T-helper 1 cell (primary cell): ENCODE measurements at regions not wholly inside any gene's neighbourhood (a gene's known extent, or its start where the extent isn't known, plus 50 kb on each side); places are given as distances from the start of the nearest gene placed in this dataset.

Experiments
- DNase-seq, 5 donors: peaks; one replicate each; pipeline ENCODE4 v3.0.0-alpha.2; 2012 to 2020

- DNase-seq, result no peak
Observed at GRCh38 chr3:190252080-190252479, 70.2 kb downstream of the CLDN1 start.

DNA sequence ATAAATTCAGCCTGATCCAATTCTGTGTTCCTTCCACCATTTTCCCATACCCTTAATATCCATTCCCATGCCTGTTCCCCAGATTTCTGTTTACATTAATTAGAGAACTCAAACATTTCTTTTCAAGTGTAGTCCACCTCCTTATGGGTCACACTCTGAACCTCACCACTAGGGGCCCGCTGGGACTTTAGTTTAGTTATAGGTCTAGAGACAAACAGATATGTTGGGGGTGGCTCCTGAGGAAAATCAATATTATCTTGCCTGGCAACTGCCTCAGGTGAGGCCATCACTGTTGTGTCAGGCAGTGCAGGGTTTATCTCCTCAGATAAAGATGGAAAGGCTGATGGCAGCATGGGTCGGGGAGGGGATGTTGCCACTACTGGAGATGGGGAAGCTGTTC lies 72.8 kb downstream of the CLDN1 start:
- DNase-seq, result no peak

- no peak for DNase-seq
Observed at GRCh38 chr3:190242147-190242546, 80.1 kb downstream of the CLDN1 start.

GRCh38 chr3:190239325-190239724 lies 82.9 kb downstream of the CLDN1 start:
- DNase-seq, result no peak

GRCh38 chr3:190238871-190239270 lies 83.4 kb downstream of the CLDN1 start:
- no peak for DNase-seq

DNA sequence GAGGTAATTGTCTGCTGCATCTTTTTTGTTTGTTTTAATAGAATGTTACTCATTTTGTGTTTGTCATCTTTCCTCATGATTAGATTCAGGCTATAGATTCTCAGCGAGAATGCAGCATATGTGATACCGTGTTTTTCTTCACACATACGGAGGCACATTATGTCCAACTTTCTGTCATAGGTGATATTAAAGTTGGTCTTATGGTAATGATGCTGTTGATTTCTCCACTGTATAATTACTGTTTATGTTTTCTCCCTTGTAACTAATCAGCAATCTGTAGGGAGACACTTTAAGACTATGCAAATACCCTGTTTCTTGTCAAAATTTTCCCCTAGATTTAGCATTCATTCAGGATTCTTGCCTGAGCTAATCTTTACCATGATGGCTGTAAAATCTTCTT lies 87.6 kb downstream of the CLDN1 start:
- DNase-seq, result no peak

DNA sequence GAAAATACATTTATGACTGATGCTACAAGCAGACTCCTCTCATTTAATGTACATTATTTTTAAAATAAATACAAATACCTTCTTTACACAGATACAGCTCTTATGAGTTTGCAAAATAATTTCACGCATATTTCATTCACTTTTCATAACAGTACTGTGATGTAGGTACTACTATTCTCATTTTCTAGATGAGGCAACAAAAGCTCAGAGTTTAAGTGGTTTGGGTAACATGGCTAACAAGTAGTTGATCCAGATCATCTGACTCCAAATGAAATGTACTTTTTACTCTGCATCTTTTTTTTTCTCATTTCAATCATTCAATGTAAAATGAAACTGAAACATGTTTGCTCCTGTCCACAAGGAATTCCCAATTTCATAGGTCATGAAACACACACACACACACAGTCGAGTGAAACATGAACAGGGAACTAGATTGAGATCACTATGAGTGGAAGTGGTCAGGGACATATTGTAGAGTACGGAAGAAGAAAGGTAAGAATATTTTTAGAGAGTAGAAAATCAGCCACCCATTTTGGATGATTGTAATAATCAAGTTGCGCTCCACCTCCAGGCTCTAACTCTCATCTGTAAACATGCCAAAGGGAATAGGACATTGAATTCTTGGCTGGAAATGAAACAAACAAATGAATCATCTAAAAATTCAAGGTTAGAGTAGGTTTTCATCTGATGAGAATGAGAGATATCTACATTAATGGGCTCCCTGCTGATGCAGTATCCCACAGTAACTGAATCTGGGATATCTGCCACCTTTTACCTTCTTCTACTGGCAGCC lies 92.4 kb downstream of the CLDN1 start:
- no peak for DNase-seq

DNA sequence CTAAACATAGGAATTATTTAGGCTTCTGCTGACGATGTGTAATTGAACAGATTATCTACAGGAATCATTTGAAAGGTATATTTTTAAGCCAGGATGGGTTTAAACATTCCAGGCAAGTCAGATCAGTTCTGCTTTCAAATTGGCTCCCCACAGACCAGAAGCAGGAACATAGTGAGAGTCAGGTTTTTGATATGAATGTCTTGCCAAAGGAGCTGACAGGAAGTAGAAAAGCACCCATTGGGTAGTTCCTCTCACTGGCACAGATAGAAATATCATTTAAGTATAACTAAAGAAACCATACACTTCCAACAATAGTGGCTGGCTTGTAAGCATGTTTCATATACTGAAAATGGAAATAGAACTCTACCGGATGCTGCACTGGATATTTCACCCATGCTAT lies 95.2 kb downstream of the CLDN1 start:
- DNase-seq, result no peak

DNA sequence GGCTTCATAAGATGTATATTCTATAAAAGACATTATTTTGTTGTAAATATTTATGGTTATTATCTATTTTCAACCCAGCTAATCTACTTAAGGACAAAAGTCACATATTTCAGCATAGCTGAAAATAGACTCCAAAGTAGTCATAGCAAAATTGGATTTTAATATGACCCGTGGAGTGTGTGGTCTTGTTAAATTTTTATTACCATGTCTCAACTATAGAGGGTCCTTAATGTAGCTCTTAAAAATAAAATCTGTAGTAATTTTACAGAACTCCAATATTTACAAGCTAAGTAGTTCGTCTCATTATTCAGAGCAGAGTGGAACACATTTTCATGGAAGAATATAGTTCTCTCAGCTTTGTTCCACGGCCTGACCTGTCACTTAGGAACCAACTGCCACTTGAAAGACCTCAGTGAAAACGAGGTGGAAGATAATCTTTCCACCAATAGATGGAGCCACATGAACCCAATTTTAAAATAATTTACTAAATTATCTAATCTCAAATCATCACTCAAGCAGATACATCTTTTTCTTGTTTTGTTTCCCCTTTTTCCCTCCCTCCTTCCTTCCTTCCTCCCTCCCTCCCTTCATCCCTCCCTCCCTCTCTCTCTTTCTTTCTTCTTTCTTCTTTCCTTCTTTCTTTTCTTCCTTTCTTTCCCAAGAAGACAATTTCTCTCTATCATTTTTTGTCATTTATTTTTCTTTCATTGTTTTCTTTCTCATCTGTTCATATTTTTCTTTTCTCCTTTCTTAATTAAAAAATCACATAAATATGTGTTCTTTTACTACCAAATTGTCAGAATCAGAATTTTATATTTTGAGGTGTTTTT lies 97.2 kb downstream of the CLDN1 start:
- no peak for DNase-seq

DNA sequence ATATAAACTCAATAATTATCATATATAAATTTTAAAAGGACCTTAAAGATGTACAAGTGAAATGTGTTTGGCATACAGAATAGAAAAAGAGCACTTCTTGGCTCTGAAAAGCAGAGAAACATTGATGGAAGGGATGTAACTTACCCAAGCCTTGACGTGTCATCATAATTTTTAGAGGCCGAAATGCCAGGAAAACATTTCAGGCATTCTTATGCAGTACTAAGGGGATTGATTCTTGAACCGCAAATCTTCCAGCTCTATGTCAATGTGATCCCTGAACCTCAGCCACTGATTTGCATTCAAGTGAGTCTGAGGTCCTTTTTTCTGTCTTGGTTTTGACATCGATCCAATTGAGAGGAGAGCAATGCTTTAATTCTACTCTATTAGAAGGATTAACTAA lies 97.8 kb downstream of the CLDN1 start:
- DNase-seq, result no peak

- no peak for DNase-seq
Observed at GRCh38 chr3:190222916-190223315, 99.3 kb downstream of the CLDN1 start.

- no peak for DNase-seq
Observed at GRCh38 chr3:190222360-190222759, 99.9 kb downstream of the CLDN1 start.

GRCh38 chr3:190220362-190220761 lies 99.7 kb upstream of the P3H2 start:
- DNase-seq, result no peak

DNA sequence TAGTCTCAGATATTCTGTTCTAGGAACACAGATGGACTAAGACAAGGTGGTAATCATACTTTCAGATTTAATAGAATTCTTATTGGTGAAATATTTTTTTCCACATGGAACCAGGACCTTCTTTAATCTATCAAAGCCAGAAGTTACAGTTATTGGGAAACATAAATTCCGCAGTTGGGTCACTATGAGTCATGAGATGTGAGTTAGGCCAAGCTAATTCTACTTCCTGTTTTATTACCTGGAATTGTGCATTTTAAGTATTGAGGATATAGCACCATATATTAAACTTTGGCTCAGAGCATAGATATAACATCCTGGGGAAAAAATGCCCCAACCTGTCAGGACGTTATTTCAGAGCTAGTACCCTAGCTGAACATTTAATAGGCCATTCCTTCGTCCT lies 96.4 kb upstream of the P3H2 start:
- no peak for DNase-seq

DNA sequence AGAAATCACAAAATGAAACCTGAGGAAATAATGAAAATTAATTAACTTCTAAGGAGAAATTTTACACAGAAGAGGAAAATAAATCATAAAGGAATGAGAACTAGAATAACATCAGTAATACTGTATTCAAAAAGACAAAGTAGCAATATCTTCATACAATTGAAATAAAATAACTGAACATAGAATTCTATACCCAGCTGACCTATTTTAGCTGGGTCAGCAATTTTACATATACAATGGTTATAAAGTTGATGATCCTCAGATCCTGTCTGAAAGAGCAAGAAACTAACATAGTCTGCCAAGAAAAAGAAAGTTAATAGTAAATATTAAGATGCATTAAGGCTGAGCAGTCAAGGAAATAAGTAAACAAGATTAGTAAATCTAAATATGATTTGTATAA lies 93.0 kb upstream of the P3H2 start:
- DNase-seq, result no peak

- no peak for DNase-seq
Observed at GRCh38 chr3:190210608-190211007, 89.9 kb upstream of the P3H2 start.

DNA sequence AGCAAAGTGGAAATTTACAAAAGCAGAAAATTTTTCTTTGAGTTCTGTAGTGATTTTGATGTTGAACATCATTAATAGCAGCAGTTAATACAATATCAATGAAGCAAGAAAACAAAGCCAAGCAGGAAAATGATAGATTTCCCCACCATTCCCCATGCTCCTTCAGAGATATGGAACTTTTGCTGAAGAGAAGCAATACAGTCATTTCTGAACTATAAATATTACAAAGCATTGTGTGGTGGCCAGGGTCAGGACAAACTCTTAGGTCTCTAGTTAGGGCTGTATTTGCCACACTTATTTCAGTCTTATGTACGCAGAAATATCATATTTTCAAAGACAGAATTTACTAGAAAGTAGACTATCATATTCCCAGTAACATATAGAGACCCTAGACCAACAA lies 88.8 kb upstream of the P3H2 start:
- no peak for DNase-seq

GRCh38 chr3:190208196-190208595 lies 87.5 kb upstream of the P3H2 start:
- DNase-seq, result no peak

DNA sequence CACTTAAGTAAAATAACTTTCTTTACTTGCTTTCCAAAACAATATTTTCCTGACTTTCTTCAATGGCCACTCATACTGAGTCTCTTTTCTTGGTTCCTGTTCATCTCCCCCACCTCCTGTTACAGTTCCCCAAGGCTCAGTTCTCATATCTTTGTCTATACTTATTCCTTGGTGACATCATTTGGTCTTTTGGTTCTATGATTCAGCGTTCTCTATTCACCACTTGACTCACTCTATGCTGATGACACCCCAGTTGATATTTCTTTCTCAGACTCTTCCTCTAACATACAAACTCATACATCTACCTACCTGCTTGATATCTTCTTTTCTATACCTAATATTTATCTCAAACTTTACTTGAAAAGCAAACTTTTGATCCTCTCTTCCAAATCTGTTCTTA lies 85.0 kb upstream of the P3H2 start:
- DNase-seq, result peak in 1 of 5 donors; percentile 31

- DNase-seq, result no peak
Observed at GRCh38 chr3:190204200-190204599, 83.5 kb upstream of the P3H2 start.

DNA sequence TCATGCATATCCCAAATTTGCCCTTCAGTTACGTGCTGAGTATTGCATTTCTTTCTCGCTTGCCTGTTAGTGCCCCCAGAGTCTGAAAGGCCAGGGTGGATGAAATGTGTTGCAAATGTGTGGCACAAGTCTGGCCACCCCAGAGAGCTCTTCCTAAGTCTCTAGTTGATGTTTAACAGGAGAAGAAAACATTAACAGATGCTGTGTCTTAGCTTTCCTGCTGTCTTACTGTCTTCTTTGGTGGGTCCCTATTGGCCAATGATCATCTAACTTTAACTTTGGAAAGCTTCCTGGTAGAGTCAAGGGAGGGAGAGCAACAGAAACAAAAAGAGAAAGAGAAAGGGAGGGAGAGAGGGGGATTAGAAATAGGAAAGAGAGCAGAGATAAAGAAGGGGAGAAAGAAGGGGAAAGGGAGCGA lies 76.7 kb upstream of the P3H2 start:
- no peak for DNase-seq

DNA sequence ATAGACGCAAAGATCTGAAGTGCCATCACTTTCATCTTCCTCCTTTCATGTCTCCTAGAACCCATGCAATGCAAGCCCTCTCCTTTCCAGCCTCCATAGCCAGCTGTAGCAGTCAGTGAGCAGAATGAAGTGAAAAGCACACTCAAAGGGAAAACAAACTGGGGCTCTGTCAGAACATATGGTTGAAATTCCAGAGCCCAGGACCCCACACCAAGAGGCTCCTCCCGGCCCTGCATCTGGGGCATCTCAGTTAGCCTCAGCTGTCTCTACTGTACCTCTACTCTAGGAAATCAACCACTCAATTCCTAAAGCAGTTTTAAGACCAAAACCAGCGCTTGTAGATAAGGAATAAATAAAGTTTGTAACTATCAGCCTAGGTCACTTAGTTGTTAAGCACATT lies 73.8 kb upstream of the P3H2 start:
- no peak for DNase-seq

GRCh38 chr3:190193210-190193609 lies 72.5 kb upstream of the P3H2 start:
- no peak for DNase-seq

- DNase-seq, result no peak
Observed at GRCh38 chr3:190192739-190193138, 72.0 kb upstream of the P3H2 start.
